BLaER1 (cell line): ENCODE measurements at regions not wholly inside any gene's neighbourhood (a gene's known extent, or its start where the extent isn't known, plus 50 kb on each side); places are given as distances from the start of the nearest gene placed in this dataset.
A peak's percentile ranks its signal among the peaks of the same experiment; 100 is the strongest.

Experiments
- H3K27ac ChIP-seq: shearing (Covaris generic); formaldehyde crosslinking; 2 replicates; pipeline ENCODE4 v1.8.1; 2022
- H3K27me3 ChIP-seq: shearing (Covaris generic); formaldehyde crosslinking; 2 replicates; pipeline ENCODE4 v1.8.1; 2022
- H3K36me3 ChIP-seq: shearing (Covaris generic); formaldehyde crosslinking; 2 replicates; pipeline ENCODE4 v1.8.1; 2022
- H3K4me1 ChIP-seq: shearing (Covaris generic); formaldehyde crosslinking; 2 replicates; pipeline ENCODE4 v1.8.1; 2022
- H3K4me2 ChIP-seq: shearing (Covaris generic); formaldehyde crosslinking; 2 replicates; pipeline ENCODE4 v1.8.1; 2022
- H3K4me3 ChIP-seq: shearing (Covaris generic); formaldehyde crosslinking; 2 replicates; pipeline ENCODE4 v1.8.1; 2022
- H3K9ac ChIP-seq: shearing (Covaris generic); formaldehyde crosslinking; 2 replicates; pipeline ENCODE4 v1.8.1; 2022
- H3K9me3 ChIP-seq: shearing (Covaris generic); formaldehyde crosslinking; 2 replicates; pipeline ENCODE4 v1.8.1; 2022
- H4K20me1 ChIP-seq: shearing (Covaris generic); formaldehyde crosslinking; 2 replicates; pipeline ENCODE4 v1.8.1; 2022
- Cebpa-rat ChIP-seq: shearing (Covaris generic); IDR thresholded peaks from 2 replicates; pipeline ENCODE4 v1.8.1; 2022

- Histone ChIP-seq H3K4me3 (no peak overlapping the region), H3K4me2 (no peak overlapping the region), H3K9me3 (no peaks in the 10 kb centered on the region), H3K27me3 (no peaks in the 10 kb centered on the region), H3K36me3 (no peaks in the 10 kb centered on the region), H3K9ac (no peak overlapping the region), H3K4me1 (no peaks in the 10 kb centered on the region), H3K27ac (no peak overlapping the region), H4K20me1 (no peaks in the 10 kb centered on the region)
- no peak for TF ChIP-seq Cebpa-rat
Observed at GRCh38 chr5:114305402-114306207, 56.3 kb upstream of the KCNN2 start.

- Histone ChIP-seq H3K4me3 (no peak overlapping the region), H3K4me1 (no peaks in the 10 kb centered on the region), H3K4me2 (no peak overlapping the region), H3K9me3 (no peaks in the 10 kb centered on the region), H3K36me3 (no peaks in the 10 kb centered on the region), H3K27me3 (no peaks in the 10 kb centered on the region), H3K27ac (no peak overlapping the region), H4K20me1 (no peaks in the 10 kb centered on the region), H3K9ac (no peak overlapping the region)
- TF ChIP-seq Cebpa-rat = no peak
Observed at GRCh38 chr5:114308017-114308416, 53.9 kb upstream of the KCNN2 start.

GRCh38 chr5:114308508-114308907 is 53.4 kb upstream of the KCNN2 start:
- Histone ChIP-seq H3K4me1 (no peaks in the 10 kb centered on the region), H3K27ac (no peak overlapping the region), H3K36me3 (no peaks in the 10 kb centered on the region), H3K27me3 (no peaks in the 10 kb centered on the region), H3K4me2 (no peak overlapping the region), H3K9ac (no peak overlapping the region), H3K4me3 (no peak overlapping the region), H3K9me3 (no peaks in the 10 kb centered on the region), H4K20me1 (no peaks in the 10 kb centered on the region)
- TF ChIP-seq Cebpa-rat = 0 out of 2 replicates have a peak, but pooled peaks have one; percentile 12

GRCh38 chr5:114310666-114311065 is 51.2 kb upstream of the KCNN2 start:
- H3K27ac ChIP-seq = no peak overlapping the region
- no peaks in the 10 kb centered on the region for H4K20me1 ChIP-seq
- H3K4me1 ChIP-seq = no peaks in the 10 kb centered on the region
- no peak overlapping the region for H3K4me2 ChIP-seq
- no peak for TF ChIP-seq Cebpa-rat
- no peaks in the 10 kb centered on the region for H3K27me3 ChIP-seq
- H3K4me3 ChIP-seq = no peak overlapping the region
- no peaks in the 10 kb centered on the region for H3K36me3 ChIP-seq
- no peak overlapping the region for H3K9ac ChIP-seq
- H3K9me3 ChIP-seq = no peaks in the 10 kb centered on the region

- no peaks in the 10 kb centered on the region for H3K27me3 ChIP-seq
- no peaks in the 10 kb centered on the region for H3K4me1 ChIP-seq
- no peak overlapping the region for H3K27ac ChIP-seq
- H3K4me2 ChIP-seq = no peak overlapping the region
- no peak overlapping the region for H3K9ac ChIP-seq
- no peaks in the 10 kb centered on the region for H3K9me3 ChIP-seq
- H3K36me3 ChIP-seq = no peaks in the 10 kb centered on the region
- TF ChIP-seq Cebpa-rat = no peak
- no peak overlapping the region for H3K4me3 ChIP-seq
- no peaks in the 10 kb centered on the region for H4K20me1 ChIP-seq
Observed at GRCh38 chr5:114311281-114311680, 50.6 kb upstream of the KCNN2 start.

- Histone ChIP-seq H3K4me2 (no peak overlapping the region), H3K27me3 (no peaks in the 10 kb centered on the region), H3K9ac (no peak overlapping the region), H3K27ac (no peak overlapping the region), H4K20me1 (no peaks in the 10 kb centered on the region), H3K4me1 (no peaks in the 10 kb centered on the region), H3K9me3 (no peaks in the 10 kb centered on the region), H3K36me3 (no peaks in the 10 kb centered on the region), H3K4me3 (no peak overlapping the region)
- no peak for TF ChIP-seq Cebpa-rat
Observed at GRCh38 chr5:114311968-114312367, 49.9 kb upstream of the KCNN2 start.
